GM21526 (cell line): ENCODE measurements at regions not wholly inside any gene's neighbourhood (a gene's known extent, or its start where the extent isn't known, plus 50 kb on each side); places are given as distances from the start of the nearest gene placed in this dataset.

Source experiments
- ATAC-seq: cut with Tn5 transposase; IDR thresholded peaks from one replicate; pipeline ENCODE4 v1.9.1; 2021; ENCODE audit warnings: moderate library complexity; ENCODE audit not compliant: unreplicated experiment, low FRiP score

DNA sequence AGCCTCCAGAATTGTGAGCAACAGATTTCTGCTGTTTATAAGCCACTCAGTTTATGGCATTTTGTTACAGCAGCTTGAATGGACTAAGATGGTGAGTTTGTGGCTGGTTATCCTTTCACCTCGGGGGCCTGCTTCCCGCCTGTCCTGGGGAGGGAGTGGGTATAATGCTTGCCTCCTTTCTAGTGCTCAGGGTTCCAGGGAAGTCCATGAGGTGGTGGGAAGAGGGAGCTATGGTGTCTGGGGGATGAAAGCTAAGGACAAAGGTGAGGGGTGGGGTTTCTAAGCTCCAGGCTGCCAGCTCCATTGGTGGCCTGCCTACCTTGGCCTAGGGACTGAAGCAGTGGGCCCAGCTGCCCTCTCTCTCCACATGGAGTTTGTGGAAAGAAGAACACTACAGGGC lies 50.2 kb upstream of the SDK2 start:
- no peak for ATAC-seq

DNA sequence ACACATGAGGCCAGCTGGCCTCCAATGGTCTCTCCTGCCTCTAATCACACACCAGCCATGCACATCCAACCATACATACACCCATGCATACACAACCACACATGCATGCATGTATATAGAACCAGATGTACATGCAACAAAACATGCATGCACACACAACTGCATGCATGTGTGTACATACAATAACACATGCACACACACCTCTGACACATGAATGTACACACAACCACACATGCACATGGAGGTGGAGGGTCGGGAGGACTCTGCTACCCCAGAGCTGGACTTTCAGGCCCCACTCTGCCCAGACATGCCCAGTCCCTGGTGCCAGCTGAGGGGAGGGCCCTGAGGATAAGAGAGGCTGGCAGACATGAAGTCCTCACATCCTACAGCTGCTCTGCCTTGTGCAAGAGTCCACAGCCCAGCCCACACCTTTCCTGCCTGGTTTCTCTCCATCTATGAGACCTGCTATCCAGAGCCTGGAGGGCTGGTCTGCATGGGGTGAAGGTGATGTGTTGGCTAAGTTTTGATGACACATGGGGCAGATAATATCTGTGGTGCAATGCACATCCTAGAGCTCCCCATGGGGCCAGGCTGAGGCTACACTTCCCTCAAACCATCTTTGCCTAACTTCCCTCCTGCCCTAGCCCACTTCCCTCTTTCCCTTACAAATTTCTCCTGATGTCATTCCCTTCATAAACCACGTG lies 50.9 kb upstream of the SDK2 start:
- no peak for ATAC-seq

DNA sequence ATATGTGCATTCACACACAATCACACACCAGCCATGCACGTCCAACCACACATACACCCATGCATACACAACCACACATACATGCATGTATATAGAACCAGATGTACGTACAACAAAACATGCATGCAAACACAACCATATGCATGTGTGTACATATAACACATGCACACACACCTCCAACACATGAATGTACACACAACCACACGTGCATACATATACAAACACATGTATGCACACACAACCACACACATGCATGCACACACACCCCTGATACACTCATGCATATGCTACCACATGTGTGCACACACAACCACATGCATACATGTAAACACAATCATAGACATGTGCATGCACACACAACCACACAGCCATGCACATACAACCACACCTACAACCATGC lies 52.0 kb upstream of the SDK2 start:
- no peak for ATAC-seq

DNA sequence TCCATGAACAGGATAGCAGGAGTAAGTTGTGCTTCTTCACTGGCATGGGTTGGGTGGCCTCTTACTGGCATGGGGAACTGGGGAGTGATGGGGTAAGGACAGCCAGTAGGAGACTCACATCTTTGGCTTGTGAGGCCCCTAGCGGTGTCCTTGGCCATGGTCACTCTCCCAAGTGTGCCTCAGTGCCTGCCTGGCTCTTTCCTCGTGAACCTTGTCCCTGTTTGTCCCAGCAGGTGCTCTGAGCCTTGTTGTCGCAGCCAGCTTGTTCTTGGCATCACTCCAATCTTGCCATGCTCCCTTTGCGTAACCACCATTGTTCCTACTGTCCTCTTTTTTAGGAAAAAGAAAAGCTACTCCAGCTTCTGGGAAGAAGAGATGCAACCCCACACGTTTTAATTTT lies 53.6 kb upstream of the SDK2 start:
- ATAC-seq = no peak

DNA sequence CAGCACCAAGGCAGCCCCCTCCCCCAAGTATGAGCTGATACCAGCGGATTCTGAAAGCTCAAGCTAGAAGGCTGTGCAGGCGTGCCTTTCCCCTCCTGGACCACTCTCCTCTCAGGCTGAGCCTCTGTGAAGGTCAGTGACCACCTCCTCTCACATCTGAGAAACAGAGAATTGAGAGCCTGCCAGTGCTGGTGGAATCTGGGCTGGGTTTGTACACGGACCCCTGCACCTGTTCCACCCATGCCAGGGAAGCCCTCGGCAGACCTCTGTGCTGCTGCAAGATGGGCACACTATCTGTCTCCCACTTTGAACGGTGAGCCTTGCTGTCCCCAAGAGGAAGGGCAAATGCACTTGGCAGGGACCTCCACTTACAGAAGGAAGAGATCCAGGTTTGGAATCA lies 54.7 kb upstream of the SDK2 start:
- no peak for ATAC-seq

DNA sequence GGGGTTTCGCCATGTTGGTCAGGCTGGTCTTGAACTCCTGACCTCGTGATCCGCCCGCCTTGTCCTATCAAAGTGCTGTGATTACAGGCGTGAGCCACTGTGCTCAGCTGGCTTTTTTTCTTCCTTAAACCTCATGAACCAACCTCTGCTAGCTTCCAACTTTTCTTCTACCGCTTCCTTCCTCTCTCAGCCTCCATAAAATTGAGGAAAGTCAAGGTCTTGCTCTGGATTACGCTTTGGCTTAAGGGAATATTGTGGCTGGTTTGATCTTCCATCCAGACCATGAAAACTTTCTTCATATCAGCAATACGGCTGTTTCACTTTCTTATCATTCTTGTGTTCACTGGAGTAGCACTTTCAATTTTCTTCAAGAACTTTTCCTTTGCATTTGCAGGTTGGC lies 57.5 kb upstream of the SDK2 start:
- no peak for ATAC-seq

DNA sequence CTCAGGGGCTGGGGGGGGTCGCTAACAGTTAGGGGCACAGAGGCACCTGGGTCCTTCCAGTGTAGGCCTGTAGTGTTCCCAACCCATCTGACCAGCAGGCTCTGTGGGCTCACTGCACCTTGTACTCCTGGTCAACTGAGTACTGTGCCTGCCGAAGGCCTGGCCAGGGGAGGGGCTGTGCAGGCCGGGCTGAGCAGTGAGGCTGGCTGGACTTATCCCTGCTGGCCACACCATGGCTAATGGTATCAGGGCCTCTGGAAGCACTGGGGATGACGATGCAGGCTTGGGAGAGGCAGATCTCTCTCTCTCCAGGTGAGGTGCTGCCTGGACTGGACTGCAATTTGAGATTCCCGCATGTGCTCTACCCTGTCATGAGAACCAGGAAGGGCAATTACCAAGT lies 58.9 kb upstream of the SDK2 start:
- no peak for ATAC-seq

DNA sequence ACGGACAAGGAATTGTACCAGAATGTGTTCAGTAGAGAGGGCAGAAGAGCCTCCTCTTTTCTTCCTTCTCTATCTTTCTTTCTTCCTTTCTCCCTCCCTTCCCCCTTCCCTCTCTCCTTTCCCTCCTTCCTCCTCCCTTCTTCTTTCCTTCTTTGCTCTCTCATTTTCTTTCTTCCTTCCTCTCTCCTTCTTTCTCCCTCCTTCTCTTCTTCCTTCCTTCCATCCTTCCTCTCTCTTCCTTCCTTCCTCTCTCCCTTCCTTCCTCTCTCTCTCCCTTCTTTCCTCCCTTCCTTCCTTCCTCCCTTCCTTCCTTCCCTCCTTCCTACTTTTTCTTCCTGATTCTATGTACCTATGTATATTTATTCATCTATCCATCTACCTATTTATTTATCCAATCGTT lies 59.7 kb upstream of the SDK2 start:
- no peak for ATAC-seq

DNA sequence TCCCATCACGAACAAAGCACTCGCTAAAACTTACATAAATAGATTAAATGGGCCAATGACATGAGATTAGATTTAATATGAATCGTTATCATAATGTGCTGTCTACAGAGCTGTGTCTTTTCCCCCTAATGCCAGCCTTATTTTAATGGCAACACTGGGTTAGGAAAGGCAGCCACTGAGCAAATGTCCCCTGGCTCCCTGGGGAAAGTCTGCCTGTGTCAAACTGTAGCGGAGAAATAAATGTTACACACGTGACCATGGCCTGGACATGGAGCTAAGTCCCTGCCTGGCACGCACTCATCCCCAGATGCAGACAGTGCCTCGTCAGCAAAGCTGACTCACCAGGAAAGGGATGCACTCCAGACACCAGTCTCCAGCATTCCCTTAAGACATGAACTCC lies 61.3 kb upstream of the SDK2 start:
- ATAC-seq = no peak

DNA sequence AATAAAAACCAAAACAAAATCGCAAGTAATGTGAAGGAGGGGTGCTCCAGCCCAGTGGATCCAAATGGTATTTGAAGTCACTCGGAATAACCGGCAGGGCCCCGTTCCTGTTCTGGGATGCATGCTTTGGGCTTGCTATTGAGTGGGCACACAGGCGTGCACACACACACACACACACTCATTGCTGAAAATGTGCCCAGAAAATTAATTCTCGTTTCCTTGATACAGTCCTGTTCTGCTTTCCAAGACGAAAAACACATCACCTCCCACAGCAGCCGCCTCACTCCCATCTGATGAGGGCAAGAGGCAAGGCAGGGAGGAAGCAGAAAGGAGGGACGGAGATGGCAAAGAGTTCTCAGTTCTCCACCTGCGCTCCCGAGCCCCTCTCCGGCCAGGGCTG lies 62.2 kb upstream of the SDK2 start:
- no peak for ATAC-seq

DNA sequence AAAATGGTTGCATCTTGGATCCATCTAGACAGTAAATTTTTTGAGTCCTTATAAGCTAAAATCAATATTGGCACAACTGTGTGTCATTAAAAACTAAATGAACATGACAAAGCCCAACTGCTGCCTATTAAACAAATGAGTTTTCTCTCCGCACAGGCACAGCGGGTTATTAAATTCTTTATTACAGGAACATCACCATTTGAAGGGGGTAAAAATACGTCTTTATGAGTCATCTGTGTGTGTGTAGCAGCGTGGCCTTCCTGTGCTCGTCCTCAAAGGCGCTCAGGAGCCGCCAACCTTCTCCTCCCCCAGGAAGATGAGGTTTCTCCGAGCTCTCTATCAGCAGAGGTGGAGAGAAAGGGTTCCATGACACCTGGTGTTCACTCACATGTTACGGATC lies 62.6 kb upstream of the SDK2 start:
- ATAC-seq = no peak

DNA sequence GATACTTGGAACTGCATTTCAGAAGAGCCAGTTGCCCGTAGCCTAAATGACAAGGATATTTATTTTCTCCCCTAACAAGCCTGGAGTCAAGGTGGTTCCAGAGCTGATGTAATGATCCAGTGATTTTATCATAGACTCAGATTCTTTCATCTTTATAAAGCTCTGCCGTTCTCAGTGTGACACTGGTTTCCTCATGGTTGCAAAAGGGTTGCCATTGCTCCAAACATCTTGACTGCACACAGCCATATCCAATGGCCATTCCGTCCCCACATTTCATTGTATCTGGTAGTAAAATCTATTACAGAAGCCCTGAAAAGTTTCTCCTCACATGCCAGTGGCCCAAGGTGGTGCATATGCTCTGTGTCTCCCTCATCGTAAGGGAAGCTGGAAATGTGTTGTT lies 63.1 kb upstream of the SDK2 start:
- no peak for ATAC-seq

DNA sequence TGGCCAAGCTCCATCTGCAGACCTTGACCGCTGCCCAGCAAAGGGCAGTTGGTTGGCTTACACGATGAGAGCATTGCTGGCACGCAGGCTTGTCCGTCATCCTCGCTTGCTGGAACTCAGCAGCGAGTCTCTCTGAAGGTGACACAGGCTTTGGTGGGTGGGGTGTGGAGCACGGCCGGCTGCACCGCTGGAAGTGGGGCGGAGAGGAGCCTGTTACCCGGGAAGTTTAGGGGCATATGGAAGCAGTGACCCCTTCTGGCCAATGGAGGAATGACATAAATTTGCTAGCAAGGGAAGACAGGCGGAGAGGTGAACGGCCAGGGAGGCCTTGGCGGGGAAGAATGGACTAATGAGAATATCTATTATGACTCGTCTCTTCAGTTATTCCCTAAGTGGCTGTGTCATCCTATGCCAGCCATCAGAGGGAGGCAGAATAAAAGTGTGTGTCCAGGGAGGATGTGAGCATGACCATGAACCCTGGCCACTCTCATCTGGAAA lies 65.9 kb upstream of the SDK2 start:
- ATAC-seq = no peak

DNA sequence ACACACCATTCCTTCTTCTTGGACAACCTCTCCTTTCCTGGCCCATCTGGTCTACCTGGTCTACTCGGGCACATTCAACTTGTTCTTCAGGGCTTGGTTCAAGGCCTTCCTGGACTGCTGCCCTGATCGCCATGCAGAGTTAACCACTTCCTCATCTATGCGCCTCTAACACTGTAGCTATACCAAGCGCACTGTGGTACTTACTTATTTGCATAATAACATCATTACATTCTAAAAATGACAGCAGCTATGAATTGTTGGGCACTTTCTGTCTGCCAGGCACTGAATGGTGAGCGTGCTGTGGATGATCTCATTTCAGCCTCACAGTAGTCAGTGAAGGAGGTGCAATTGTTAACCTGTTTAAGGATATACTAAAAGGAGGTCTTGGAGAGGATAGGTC lies 66.9 kb upstream of the SDK2 start:
- no peak for ATAC-seq

DNA sequence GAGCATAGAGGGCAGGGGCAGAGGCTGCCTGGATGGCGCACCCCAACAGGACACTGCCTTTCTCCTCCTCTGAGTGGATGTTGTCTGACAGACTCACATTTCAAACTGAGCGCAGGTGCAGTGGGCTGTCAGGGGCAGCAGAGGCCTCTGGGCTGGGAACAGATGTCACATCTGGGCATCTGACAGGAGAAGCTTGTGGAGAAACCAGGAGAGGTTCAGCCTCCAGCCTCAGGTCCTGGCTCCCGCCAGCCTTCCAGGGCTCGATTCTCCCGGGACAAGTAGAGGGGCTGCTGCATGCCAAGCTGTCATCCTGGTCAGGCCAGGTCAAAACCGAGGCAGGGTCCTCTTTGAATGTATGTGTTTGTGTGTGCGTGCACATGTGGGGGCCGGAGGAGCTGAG lies 67.7 kb upstream of the SDK2 start:
- no peak for ATAC-seq

DNA sequence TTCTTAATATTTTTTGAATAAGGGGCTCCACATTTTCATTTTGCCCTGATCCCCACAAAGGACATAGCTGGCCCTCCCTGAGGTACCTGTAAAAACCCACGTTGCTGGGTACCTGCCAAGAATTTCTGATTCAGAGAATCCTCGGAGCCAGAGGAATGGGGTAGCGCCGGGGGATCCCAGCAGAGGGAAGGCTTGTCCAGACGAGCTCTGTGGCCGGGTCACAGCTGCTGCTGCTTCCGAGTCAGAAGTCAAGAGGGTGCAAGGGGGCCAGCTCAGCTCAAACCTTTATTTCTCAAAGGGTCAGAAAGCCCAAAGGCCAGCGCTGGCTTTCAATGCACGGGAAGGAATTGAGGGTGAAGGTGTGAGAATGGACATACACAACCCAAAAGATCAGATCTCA lies 68.9 kb upstream of the SDK2 start:
- ATAC-seq = no peak

DNA sequence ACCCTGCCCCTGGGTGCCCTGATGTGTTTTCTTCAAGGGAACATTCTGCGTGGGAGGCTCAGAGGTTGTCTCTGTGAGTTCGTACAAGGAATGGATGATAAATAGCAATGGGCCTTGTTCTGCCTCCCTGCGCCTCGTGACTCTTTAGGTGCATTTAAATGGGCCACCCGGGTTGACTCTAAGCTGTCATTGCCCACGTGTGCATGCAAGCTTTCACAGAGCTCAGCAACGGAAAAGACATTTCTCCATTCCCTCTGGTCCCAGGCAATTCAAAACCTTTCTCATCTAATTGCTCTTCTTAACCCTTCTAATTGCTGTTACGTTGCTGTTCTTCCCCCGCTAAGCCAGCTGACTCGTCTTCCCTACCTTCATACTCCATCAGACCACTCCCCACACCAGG lies 71.5 kb upstream of the SDK2 start:
- ATAC-seq = no peak

DNA sequence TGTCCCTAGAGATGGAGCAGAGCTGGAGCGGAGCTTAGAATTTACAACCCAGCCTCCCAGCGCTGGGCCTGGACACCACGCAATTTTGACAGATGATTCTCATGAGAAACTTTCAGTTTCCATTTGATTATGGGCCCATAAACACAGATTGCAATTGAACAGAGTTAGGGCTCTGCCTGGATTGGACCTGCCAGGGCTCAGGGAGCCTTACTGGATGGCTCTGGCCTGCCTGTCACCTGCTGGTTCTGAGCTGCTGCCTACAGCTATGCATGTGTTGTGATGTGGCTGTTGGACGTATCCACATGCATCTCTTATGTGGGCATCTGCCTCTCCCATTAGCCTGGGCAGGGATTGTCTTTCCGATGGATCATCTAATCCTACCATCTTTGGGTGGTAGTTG lies 73.4 kb upstream of the SDK2 start:
- ATAC-seq = no peak

DNA sequence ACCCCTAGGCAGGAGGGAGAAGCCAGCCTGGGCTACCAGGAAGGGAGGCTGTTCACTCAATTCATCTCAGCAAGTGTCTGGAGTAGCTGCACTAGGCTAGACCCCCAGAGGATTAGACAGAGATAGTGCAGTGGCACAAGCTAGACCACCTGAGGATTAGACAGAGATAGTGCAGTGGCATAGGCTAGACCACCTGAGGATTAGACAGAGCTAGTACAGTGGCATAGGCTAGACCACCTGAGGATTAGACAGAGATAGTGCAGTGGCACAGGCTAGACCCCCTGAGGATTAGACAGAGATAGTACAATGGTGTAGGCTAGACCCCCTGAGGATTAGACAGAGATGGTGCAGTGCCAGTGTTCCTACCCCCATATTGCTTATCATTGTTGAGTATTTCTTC lies 74.1 kb upstream of the SDK2 start:
- ATAC-seq = no peak

DNA sequence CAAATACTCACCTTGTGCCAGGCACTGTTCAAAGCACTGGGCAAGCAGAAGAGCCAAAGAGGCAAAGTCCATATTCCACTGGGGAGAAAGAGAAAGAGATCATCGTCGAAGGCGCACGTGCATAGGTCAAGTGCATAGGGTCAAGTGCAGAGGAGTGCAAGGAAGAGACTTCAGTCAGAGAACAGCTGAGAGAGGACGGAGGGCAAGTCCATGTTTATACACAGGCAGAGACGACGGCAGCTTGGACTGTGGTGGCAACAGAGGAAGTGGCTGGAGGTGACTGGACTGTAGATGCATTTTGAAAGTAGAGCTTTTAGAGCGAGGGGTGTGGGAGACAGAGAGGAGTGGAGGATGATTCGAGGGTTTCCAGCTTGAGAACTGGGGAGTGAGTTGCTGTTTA lies 74.7 kb upstream of the SDK2 start:
- ATAC-seq = no peak

DNA sequence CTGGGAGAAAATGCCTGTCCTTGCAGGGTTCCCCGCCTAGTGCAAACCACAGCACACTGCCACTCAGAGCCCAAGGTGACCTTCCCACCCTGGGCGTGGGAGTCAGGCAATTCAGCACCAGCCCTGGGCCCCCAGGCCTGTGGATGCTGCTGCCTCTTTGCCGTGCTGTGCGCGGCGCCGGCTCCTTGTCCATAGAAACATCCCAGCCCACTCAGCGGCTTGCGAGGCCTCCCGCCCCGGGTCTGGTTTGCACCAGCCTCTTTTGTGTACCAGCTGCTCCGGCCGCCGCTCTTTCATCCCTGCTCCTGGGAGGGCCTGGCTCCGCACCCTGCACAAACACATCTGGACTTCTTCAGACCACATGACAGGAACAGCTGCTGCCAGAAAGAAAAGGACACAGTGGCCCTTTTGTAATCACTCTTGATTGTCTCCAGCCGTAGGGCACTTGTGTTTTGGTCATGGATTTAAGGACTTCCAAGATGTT lies 75.4 kb upstream of the SDK2 start:
- ATAC-seq = no peak

DNA sequence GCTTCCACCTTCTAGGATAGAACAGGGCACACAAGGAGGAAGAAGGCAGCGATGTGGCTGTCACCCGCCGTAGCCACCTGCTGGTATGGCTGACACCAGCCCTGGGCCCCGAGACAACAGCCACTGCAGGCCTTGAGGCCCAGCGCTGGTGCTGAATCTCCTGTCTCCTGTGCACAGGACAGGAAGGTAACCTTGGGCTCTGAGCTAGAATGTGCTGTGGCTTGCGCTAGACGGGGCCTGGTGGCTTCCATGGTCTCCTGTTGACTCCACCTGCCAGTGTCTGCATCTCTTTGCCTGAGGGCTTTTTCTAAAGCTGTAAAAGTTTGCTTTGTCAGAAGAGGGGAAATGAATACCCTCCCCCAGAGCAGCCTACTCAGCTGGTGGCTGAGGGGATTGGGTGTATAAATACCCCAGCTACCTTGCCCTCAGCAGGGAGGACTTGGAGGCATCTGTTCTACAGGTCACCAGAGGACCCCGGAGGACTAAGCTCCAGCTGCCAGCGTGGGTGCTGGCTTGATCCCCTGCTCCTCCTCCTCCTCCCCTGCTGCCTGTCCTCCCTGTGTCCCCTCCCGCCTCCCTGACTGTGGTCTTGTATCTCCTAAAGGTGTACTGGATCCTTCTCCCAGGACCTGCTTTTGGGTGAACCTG lies 76.1 kb upstream of the SDK2 start:
- no peak for ATAC-seq
